K562 (cell line): ENCODE measurements at regions not wholly inside any gene's neighbourhood (a gene's known extent, or its start where the extent isn't known, plus 50 kb on each side); places are given as distances from the start of the nearest gene placed in this dataset.

Experiments
- ATAC-seq: fragments of 200-7000 bp; cut with Tn5 transposase; 3 replicates; pipeline ENCODE4 v1.9.1; 2020; ENCODE audit warnings: moderate library complexity
- BruUV-seq: library from RNA; stranded (reverse); fragments of 400-500 nt; replicated peaks from 2 replicates; lab custom pipeline; 2021; lab: Mats Ljungman, UMichigan
- CTCF ChIA-PET: fragments of 300-600 bp; formaldehyde crosslinking; extraction: SDS; loops from one replicate; lab custom pipeline; 2021; ENCODE audit warnings: low intra/inter-chr PET ratio; lab: Yijun Ruan, JAX
- POLR2A ChIA-PET: fragments of 300-600, 350-650 bp; sonication (Branson Sonifier 250); formaldehyde crosslinking; extraction: SDS; loops from one replicate; lab custom pipeline; 2021; ENCODE audit warnings: antibody characterized with exemption, inconsistent platforms; lab: Yijun Ruan, JAX
- DNase-seq, 4 experiments: peaks; one replicate each; pipeline versions ENCODE4 v3.0.0 to v3.0.0-alpha.2; 2011 to 2018; ENCODE audit warnings: low spot score in 3 of 4, mixed read lengths in 3 of 4; ENCODE audit errors: extremely low read depth in 1 of 4
- FAIRE-seq: peaks from 2 replicates; lab custom pipeline; 2011; peaks lifted over from hg19 to GRCh38; lab: Jason Lieb, UNC
- H2AFZ ChIP-seq: 2 replicates; pipeline ENCODE4 v1.6.0; 2011; ENCODE audit warnings: low read depth, low read length, control low read depth, inconsistent platforms
- H3K27ac ChIP-seq: fragments of 200-600 bp; 3 replicates; pipeline ENCODE4 v1.8.0; 2011; ENCODE audit warnings: low read depth, mild to moderate bottlenecking, control low read depth, inconsistent platforms, low read length, moderate library complexity, mixed read lengths; ENCODE audit errors: extremely low read depth
- H3K27me3 ChIP-seq, 2 experiments: fragments of 300-600 bp in 1 of 2; 2 replicates in 1 of 2; 3 replicates in 1 of 2; pipeline versions ENCODE4 v1.6.0 to v1.8.0; 2011; ENCODE audit warnings: inconsistent platforms in 2 of 2, low read length in 2 of 2, mild to moderate bottlenecking in 1 of 2, mixed read lengths in 1 of 2, moderate library complexity in 1 of 2; ENCODE audit not compliant: control insufficient read depth in 2 of 2, insufficient read depth in 2 of 2
- H3K36me3 ChIP-seq: fragments of 300-600 bp; 3 replicates; pipeline ENCODE4 v1.8.0; 2011; ENCODE audit warnings: mild to moderate bottlenecking, low read length, inconsistent platforms; ENCODE audit not compliant: control insufficient read depth, insufficient read depth
- H3K4me1 ChIP-seq, 2 experiments: fragments of 200-600 bp in 1 of 2; replicated peaks in 1 of 2; 2 replicates in 1 of 2; 3 replicates in 1 of 2; pipeline versions ENCODE4 v1.5.1 to v1.8.0; 2011; ENCODE audit warnings: inconsistent platforms in 2 of 2, low read length in 2 of 2, mild to moderate bottlenecking in 1 of 2, mixed read lengths in 1 of 2, moderate library complexity in 1 of 2; ENCODE audit not compliant: control insufficient read depth in 2 of 2, insufficient read depth in 2 of 2
- H3K4me2 ChIP-seq: 2 replicates; pipeline ENCODE4 v1.6.1; 2011; ENCODE audit warnings: low read length, control low read depth, inconsistent platforms, mixed read lengths; ENCODE audit not compliant: insufficient read depth
- H3K4me3 ChIP-seq: fragments of 200-600 bp; sonication (generic), shearing (Covaris generic); 2 replicates; pipeline ENCODE4 v1.5.1; 2016; ENCODE audit warnings: control low read depth, inconsistent platforms
- H3K79me2 ChIP-seq: fragments of 200-600 bp; 3 replicates; pipeline ENCODE4 v1.8.0; 2011; ENCODE audit warnings: low read length, inconsistent platforms; ENCODE audit not compliant: control insufficient read depth, insufficient read depth
- H3K9ac ChIP-seq, 2 experiments: 2 replicates each; pipeline versions ENCODE4 v1.6.0 to v1.6.1; 2011; ENCODE audit warnings: low read depth in 2 of 2, low read length in 2 of 2, control low read depth in 1 of 2, inconsistent platforms in 1 of 2, mild to moderate bottlenecking in 1 of 2, mixed read lengths in 1 of 2; ENCODE audit not compliant: insufficient read depth in 1 of 2
- H3K9me1 ChIP-seq: one replicate; pipeline ENCODE4 v1.6.0; 2011; ENCODE audit warnings: inconsistent platforms, mild to moderate bottlenecking, low read length, moderate library complexity; ENCODE audit not compliant: control insufficient read depth, insufficient read depth
- H3K9me3 ChIP-seq: replicated peaks from 2 replicates; pipeline ENCODE4 v1.5.1; 2011; ENCODE audit warnings: low read depth, low read length, inconsistent platforms; ENCODE audit not compliant: control insufficient read depth, insufficient read depth
- H4K20me1 ChIP-seq: replicated peaks from 2 replicates; pipeline ENCODE4 v1.6.1; 2011; ENCODE audit warnings: low read length, inconsistent platforms, mixed read lengths; ENCODE audit not compliant: control insufficient read depth, insufficient read depth
- ATF1 ChIP-seq, 2 experiments: fragments of 450-650 bp in 1 of 2; IDR thresholded peaks; 2 replicates each; pipeline ENCODE4 v1.6.1; 2016; ENCODE audit warnings: missing compliant biosample characterization in 1 of 2, missing genetic modification characterization in 1 of 2
- KLF1 ChIP-seq: fragments of 450-650 bp; IDR thresholded peaks from 2 replicates; pipeline ENCODE4 v1.6.1; 2016; ENCODE audit warnings: missing genetic modification characterization, missing compliant biosample characterization
- NR1H2 ChIP-seq: sonication (generic); formaldehyde crosslinking; IDR thresholded peaks from 2 replicates; pipeline ENCODE4 v1.4.0; 2020; ENCODE audit warnings: mild to moderate bottlenecking, missing genetic modification reagents
- NR2F6 ChIP-seq: fragments of 450-650 bp; formaldehyde crosslinking; IDR thresholded peaks from 2 replicates; pipeline ENCODE4 v1.4.0; 2020; ENCODE audit warnings: mild to moderate bottlenecking
- ZNF444 ChIP-seq: fragments of 250-450 bp; sonication (Bioruptor Pico); IDR thresholded peaks from 2 replicates; pipeline ENCODE4 v1.4.0; 2020; ENCODE audit warnings: mild to moderate bottlenecking, moderate library complexity
- ZNF445 ChIP-seq: fragments of 250-450 bp; sonication (Bioruptor Pico); IDR thresholded peaks from 2 replicates; pipeline ENCODE4 v1.4.0; 2020; ENCODE audit warnings: low read depth, mild to moderate bottlenecking, moderate library complexity
- ZNF740 ChIP-seq, 3 experiments: fragments of 200-800 bp in 1 of 3; sonication (Bioruptor generic) in 1 of 3; sonication (generic) in 1 of 3; formaldehyde crosslinking in 1 of 3; IDR thresholded peaks; 2 replicates each; pipeline versions ENCODE4 v1.6.1 to v1.8.0; 2016 to 2022; ENCODE audit warnings: mild to moderate bottlenecking in 2 of 3, missing compliant biosample characterization in 2 of 3, missing genetic modification characterization in 2 of 3, missing genetic modification reagents in 1 of 3
- WGBS: fragments of 100-300 bp; shearing (Covaris generic); methylation state at CpG from one replicate; pipeline ENCODE4 v1.1.6; 2016; ENCODE audit warnings: low coverage, mixed read lengths; ENCODE audit not compliant: insufficient coverage; ENCODE audit errors: missing lambda C conversion rate; 5-methylcytosine and 5-hydroxymethylcytosine counted together
- in situ Hi-C: fragments of 300-500 bp; cut with MboI; formaldehyde crosslinking; loops from 4 replicates; pipeline ENCODE4 v1.15.0; 2018; ENCODE audit warnings: inconsistent platforms, mixed read lengths
- intact Hi-C: fragments of 100-400 bp; cut with micrococcal nuclease; formaldehyde crosslinking; loops from 2 replicates; pipeline ENCODE4 v1.14.2; 2022

- TF ChIP-seq ZNF740 (CRISPR knock-in tag; IDR thresholded peaks at IDR 0.05) (no peak), ZNF740 (tag; IDR thresholded peaks at IDR 0.05) (no peak), ZNF445 (CRISPR knock-in tag) (no peak), KLF1 (no peak), NR2F6 (CRISPR knock-in tag) (no peak), ATF1 (CRISPR knock-in tag; IDR thresholded peaks at IDR 0.05) (no peak), ATF1 (tag; IDR thresholded peaks at IDR 0.05) (no peak), ZNF444 (no peak), NR1H2 (no peak)
- Histone ChIP-seq H3K79me2 (no peaks in the 10 kb centered on the region), H3K27me3 (no peaks in the 10 kb centered on the region), H3K9me3 (no peaks in the 10 kb centered on the region), H4K20me1 (no peaks in the 10 kb centered on the region), H3K9me1 (no peaks in the 10 kb centered on the region), H3K36me3 (no peaks in the 10 kb centered on the region), H3K4me3 (no peak overlapping the region), H3K27ac (no peak overlapping the region), H3K4me2 (no peak overlapping the region), H3K4me1 (no peaks in the 10 kb centered on the region), H3K9ac (no peak overlapping the region), H2AFZ (no peak overlapping the region)
- in situ Hi-C loops, result no loop called here
- intact Hi-C loops, result no loop called here
- no TSS peak for BruUV-seq
- ChIA-PET CTCF (no interaction called here), POLR2A (no interaction called here)
- FAIRE-seq, result no peak
- DNase-seq, result no peak
- no peak for ATAC-seq
- WGBS, result 0% methylated on average over 2 of the region's 2 CpGs
These were observed 94.6 kb downstream of the GMNC start for GRCh38 chr3:190767851-190768250.
